GM21786 (cell line): ENCODE measurements at regions not wholly inside any gene's neighbourhood (a gene's known extent, or its start where the extent isn't known, plus 50 kb on each side); places are given as distances from the start of the nearest gene placed in this dataset.

Source experiments
- ATAC-seq: cut with Tn5 transposase; IDR thresholded peaks from one replicate; pipeline ENCODE4 v1.9.1; 2021; ENCODE audit not compliant: unreplicated experiment

- ATAC-seq = no peak
Measured at GRCh38 chr1:88186911-88187310, 497.2 kb upstream of the PKN2 start.

- ATAC-seq = no peak
Measured at GRCh38 chr1:88188038-88188437, 496.0 kb upstream of the PKN2 start.

GRCh38 chr1:88189525-88189924 is 494.5 kb upstream of the PKN2 start:
- ATAC-seq = no peak

GRCh38 chr1:88191917-88192316 is 492.2 kb upstream of the PKN2 start:
- ATAC-seq = peak; percentile 90

GRCh38 chr1:88194542-88194941 is 489.5 kb upstream of the PKN2 start:
- no peak for ATAC-seq

- no peak for ATAC-seq
Measured at GRCh38 chr1:88200545-88200944, 483.5 kb upstream of the PKN2 start.

GRCh38 chr1:88204111-88204510 is 480.0 kb upstream of the PKN2 start:
- no peak for ATAC-seq

GRCh38 chr1:88204612-88205167 is 479.4 kb upstream of the PKN2 start:
- ATAC-seq = no peak

- ATAC-seq = no peak
Measured at GRCh38 chr1:88208389-88208788, 475.7 kb upstream of the PKN2 start.

- ATAC-seq = no peak
Measured at GRCh38 chr1:88210103-88210787, 473.8 kb upstream of the PKN2 start.

- no peak for ATAC-seq
Measured at GRCh38 chr1:88216441-88216840, 467.6 kb upstream of the PKN2 start.

GRCh38 chr1:88217386-88217785 is 466.7 kb upstream of the PKN2 start:
- no peak for ATAC-seq

- no peak for ATAC-seq
Measured at GRCh38 chr1:88219521-88219920, 464.6 kb upstream of the PKN2 start.

- ATAC-seq = no peak
Measured at GRCh38 chr1:88221411-88221810, 462.7 kb upstream of the PKN2 start.

GRCh38 chr1:88224906-88225305 is 459.2 kb upstream of the PKN2 start:
- no peak for ATAC-seq

GRCh38 chr1:88228114-88228513 is 456.0 kb upstream of the PKN2 start:
- no peak for ATAC-seq

GRCh38 chr1:88230126-88230525 is 453.9 kb upstream of the PKN2 start:
- ATAC-seq = no peak

- ATAC-seq = no peak
Measured at GRCh38 chr1:88237058-88237457, 447.0 kb upstream of the PKN2 start.

- ATAC-seq = no peak
Measured at GRCh38 chr1:88239205-88239604, 444.9 kb upstream of the PKN2 start.

- ATAC-seq = no peak
Measured at GRCh38 chr1:88247666-88248065, 436.4 kb upstream of the PKN2 start.

- no peak for ATAC-seq
Measured at GRCh38 chr1:88250915-88251314, 433.2 kb upstream of the PKN2 start.

- ATAC-seq = no peak
Measured at GRCh38 chr1:88252745-88253144, 431.3 kb upstream of the PKN2 start.

GRCh38 chr1:88265606-88266005 is 418.5 kb upstream of the PKN2 start:
- ATAC-seq = no peak
